Brain microvascular endothelial cell (primary cell): ENCODE measurements at regions not wholly inside any gene's neighbourhood (a gene's known extent, or its start where the extent isn't known, plus 50 kb on each side); places are given as distances from the start of the nearest gene placed in this dataset.

Experiments used
- DNase-seq: peaks from one replicate; pipeline ENCODE4 v3.0.0-alpha.2; 2020
- H3K27ac ChIP-seq: fragments of 250-450 bp; sonication (Bioruptor Pico); 2 replicates; pipeline ENCODE4 v1.5.1; 2020; ENCODE audit warnings: mild to moderate bottlenecking, moderate library complexity
- H3K27me3 ChIP-seq: fragments of 250-450 bp; sonication (Bioruptor Pico); replicated peaks from 2 replicates; pipeline ENCODE4 v1.5.1; 2020; ENCODE audit warnings: mild to moderate bottlenecking
- H3K36me3 ChIP-seq: fragments of 250-450 bp; sonication (Bioruptor Pico); replicated peaks from 2 replicates; pipeline ENCODE4 v1.5.1; 2020; ENCODE audit warnings: mild to moderate bottlenecking
- H3K4me3 ChIP-seq: 2 replicates; pipeline ENCODE4 v1.5.1; 2011; ENCODE audit warnings: low read depth, mild to moderate bottlenecking, control low read depth, low read length, moderate library complexity
- in situ Hi-C: cut with HindIII; loops from 2 replicates; pipeline ENCODE4 v1.10.0; 2017; ENCODE audit warnings: low sequenced_read_pairs, low pct_ligation_motif_present
- TF ChIP-seq, protein P1 (sequence below): IDR thresholded peaks from 2 replicates; pipeline ENCODE4 v1.5.1; 2011; ENCODE audit warnings: low read depth, mild to moderate bottlenecking, moderate library complexity, low read length, control low read depth, inconsistent platforms; ENCODE audit errors: missing control alignments

DNA sequence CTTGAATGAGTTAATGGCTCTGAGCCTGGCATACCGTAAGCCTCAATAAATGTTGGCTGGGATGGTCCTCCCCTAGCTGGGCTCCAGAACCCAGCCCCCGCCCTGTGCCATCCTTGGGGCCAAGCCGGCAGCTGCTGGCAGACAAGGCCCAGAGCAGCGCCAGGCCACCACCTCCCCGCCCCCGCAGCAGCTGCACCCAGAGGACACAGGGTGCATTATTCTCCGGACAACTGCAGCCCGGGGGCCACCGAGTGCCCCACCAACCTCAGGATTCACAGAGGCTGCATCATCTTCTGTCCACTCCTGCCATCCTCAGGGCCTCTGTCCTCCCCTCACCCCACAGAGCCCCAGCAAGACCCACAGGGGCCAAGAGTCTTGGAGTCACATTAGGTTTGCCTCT lies 92.7 kb downstream of the NCOR2 start:
- Histone ChIP-seq H3K27me3 (no peaks in the 10 kb centered on the region), H3K36me3 (peaks cover 58% of the 10 kb centered on the region), H3K4me3 (no peak overlapping the region), H3K27ac (no peak overlapping the region)
- in situ Hi-C loops, result no loop called here
- TF ChIP-seq, protein P1, sequence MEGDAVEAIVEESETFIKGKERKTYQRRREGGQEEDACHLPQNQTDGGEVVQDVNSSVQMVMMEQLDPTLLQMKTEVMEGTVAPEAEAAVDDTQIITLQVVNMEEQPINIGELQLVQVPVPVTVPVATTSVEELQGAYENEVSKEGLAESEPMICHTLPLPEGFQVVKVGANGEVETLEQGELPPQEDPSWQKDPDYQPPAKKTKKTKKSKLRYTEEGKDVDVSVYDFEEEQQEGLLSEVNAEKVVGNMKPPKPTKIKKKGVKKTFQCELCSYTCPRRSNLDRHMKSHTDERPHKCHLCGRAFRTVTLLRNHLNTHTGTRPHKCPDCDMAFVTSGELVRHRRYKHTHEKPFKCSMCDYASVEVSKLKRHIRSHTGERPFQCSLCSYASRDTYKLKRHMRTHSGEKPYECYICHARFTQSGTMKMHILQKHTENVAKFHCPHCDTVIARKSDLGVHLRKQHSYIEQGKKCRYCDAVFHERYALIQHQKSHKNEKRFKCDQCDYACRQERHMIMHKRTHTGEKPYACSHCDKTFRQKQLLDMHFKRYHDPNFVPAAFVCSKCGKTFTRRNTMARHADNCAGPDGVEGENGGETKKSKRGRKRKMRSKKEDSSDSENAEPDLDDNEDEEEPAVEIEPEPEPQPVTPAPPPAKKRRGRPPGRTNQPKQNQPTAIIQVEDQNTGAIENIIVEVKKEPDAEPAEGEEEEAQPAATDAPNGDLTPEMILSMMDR, result no peak
- no peak for DNase-seq

DNA sequence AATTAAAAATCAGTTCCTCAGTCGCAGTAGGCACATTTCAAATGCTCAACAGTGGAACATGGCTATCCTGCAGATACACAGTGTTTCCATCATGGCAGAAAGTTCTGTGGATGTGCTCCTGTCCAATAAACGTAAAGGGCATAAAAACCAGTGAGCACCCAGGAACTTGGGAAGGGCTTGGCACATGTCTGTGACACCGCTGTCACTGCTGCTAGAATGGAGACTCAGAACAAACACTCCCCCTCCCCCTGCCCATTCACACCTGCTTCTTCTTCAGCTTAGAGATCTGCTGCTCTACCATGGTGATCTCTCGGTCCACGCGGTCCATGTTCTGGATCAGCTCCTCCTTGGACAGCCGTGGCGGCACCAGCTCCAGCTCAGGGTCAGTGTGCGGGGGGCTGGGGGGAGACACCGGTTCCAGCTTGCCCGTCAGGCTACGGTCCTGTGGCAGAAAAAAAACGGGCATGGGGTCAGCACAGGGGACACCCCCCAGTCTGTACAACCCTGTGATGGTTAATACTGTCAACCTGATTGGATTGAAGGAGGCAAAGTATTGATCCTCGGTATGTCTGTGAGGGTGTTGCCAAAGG lies 94.6 kb downstream of the NCOR2 start:
- in situ Hi-C loops, result no loop called here
- no peak overlapping the region for H3K27ac ChIP-seq
- TF ChIP-seq, protein P1, result no peak
- H3K36me3 ChIP-seq, result peaks cover 56% of the 10 kb centered on the region
- no peaks in the 10 kb centered on the region for H3K27me3 ChIP-seq
- no peak for DNase-seq
- H3K4me3 ChIP-seq, result no peak overlapping the region

- H3K27ac ChIP-seq, result no peak overlapping the region
- no peaks in the 10 kb centered on the region for H3K27me3 ChIP-seq
- H3K36me3 ChIP-seq, result peaks cover 47% of the 10 kb centered on the region
- TF ChIP-seq, protein P1, result no peak
- H3K4me3 ChIP-seq, result no peak overlapping the region
- in situ Hi-C loops, result no loop called here
- DNase-seq, result no peak
Observed at GRCh38 chr12:124471828-124472227, 95.6 kb downstream of the NCOR2 start.

DNA sequence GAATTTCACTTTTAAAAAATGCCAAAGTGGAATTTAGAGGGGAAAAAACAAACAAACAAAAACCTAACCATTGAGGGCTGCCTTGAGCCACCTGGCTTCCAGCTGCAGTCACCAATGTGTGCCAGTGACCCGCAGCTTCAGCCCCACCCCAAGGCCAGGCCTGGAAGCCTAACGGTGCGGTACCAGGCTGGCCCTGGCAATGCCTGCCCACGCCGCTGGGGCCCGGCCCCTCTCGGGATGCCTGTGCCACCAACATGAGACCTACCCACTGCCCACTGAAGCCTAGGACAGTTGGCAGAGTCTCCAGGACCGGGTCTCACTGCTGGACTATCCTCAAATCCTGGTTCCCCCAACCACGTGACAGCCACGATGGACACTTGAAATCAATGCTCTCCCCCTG lies 96.6 kb downstream of the NCOR2 start:
- H3K36me3 ChIP-seq, result peaks cover 44% of the 10 kb centered on the region

DNA sequence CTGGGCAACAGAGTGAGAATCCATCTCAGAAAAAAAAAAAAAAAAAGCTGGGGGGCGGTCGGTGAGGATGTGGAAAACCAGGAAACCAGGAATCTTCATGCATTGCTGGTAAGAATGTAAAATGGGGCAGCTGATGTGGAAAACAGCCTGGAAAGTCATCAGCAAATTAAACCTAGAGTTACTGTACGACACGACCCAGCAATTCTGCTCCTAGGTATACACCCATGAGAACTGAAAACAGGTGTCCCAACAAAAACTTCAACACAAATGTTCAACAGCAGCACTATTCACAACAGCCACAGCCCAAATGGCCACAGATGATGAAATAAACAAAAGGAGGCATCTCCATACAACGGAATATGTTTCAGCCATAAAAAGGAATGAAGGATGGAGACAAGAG lies 97.3 kb downstream of the NCOR2 start:
- Histone ChIP-seq H3K36me3 (peaks cover 46% of the 10 kb centered on the region), H3K27ac (no peak overlapping the region), H3K4me3 (no peak overlapping the region), H3K27me3 (no peaks in the 10 kb centered on the region)
- TF ChIP-seq, protein P1, result no peak
- in situ Hi-C loops, result no loop called here
- no peak for DNase-seq

More for the DNA sequence above, 96.6 kb downstream of the NCOR2 start:
- Histone ChIP-seq H3K27me3 (no peaks in the 10 kb centered on the region), H3K27ac (no peak overlapping the region), H3K4me3 (no peak overlapping the region)
- TF ChIP-seq, protein P1, result no peak
- DNase-seq, result no peak
- in situ Hi-C loops, result no loop called here
